Gastrocnemius medialis (tissue), 4 donors: ENCODE measurements at regions not wholly inside any gene's neighbourhood (a gene's known extent, or its start where the extent isn't known, plus 50 kb on each side); places are given as distances from the start of the nearest gene placed in this dataset.

Experiments used
- CTCF ChIP-seq, 5 experiments: fragments of 450-650 bp in 3 of 5; fragments of 200-600 bp in 2 of 5; sonication (generic) in 2 of 5; IDR thresholded peaks in 4 of 5; conservative IDR thresholded peaks in 1 of 5; 1 replicate in 4 of 5; 2 replicates in 1 of 5; pipeline ENCODE4 v1.5.1; 2016 to 2019; ENCODE audit warnings: antibody characterized with exemption in 5 of 5, mild to moderate bottlenecking in 3 of 5, moderate library complexity in 3 of 5
- POLR2A ChIP-seq, 2 donors: fragments of 450-650 bp; IDR thresholded peaks; one replicate each; pipeline ENCODE4 v1.6.1; 2017; ENCODE audit warnings: antibody characterized with exemption in 2 of 2, mild to moderate bottlenecking in 2 of 2, moderate library complexity in 2 of 2

- TF ChIP-seq CTCF (IDR thresholded peaks at IDR 0.05 in 4 of 5, conservative IDR thresholded peaks at IDR 0.05 in 1 of 5) (no peak), POLR2A (IDR thresholded peaks at IDR 0.05) (no peak)
These were observed 1845.6 kb upstream of the PIK3C3 start for GRCh38 chr18:40109252-40110049.
